Breast epithelium (tissue), 4 donors: ENCODE measurements at regions not wholly inside any gene's neighbourhood (a gene's known extent, or its start where the extent isn't known, plus 50 kb on each side); places are given as distances from the start of the nearest gene placed in this dataset.

Source experiments
- DNase-seq, 2 donors: peaks; one replicate each; pipeline ENCODE4 v3.0.0-alpha.2; 2019; ENCODE audit warnings: low spot score in 2 of 2
- H3K27ac ChIP-seq, 2 donors: fragments of 200-600 bp; sonication (generic) in 1 of 2; one replicate each; pipeline ENCODE4 v1.5.1; 2016 to 2019; ENCODE audit warnings: mild to moderate bottlenecking in 1 of 2
- H3K27me3 ChIP-seq, 2 donors: fragments of 200-600 bp; sonication (generic) in 1 of 2; one replicate each; pipeline versions ENCODE4 v1.5.1 to v1.6.0; 2017 to 2019; ENCODE audit warnings: control low read depth in 1 of 2, mild to moderate bottlenecking in 1 of 2
- H3K36me3 ChIP-seq: fragments of 200-600 bp; one replicate; pipeline ENCODE4 v1.5.1; 2019
- H3K4me1 ChIP-seq, 2 donors: fragments of 200-600 bp; sonication (generic); one replicate each; pipeline ENCODE4 v1.5.1; 2016 to 2019; ENCODE audit warnings: control low read depth in 1 of 2
- H3K4me3 ChIP-seq, 3 donors: fragments of 200-600 bp; sonication (generic); 1 replicate in 2 of 3; 2 replicates in 1 of 3; pipeline ENCODE4 v1.5.1; 2016 to 2019; ENCODE audit warnings: mild to moderate bottlenecking in 3 of 3, moderate library complexity in 2 of 3
- H3K9me3 ChIP-seq, 2 donors: fragments of 200-600 bp; sonication (generic) in 1 of 2; one replicate each; pipeline ENCODE4 v1.5.1; 2016 to 2019; ENCODE audit warnings: control low read depth in 1 of 2
- POLR2A ChIP-seq: fragments of 450-650 bp; IDR thresholded peaks from one replicate; pipeline ENCODE4 v1.6.1; 2016; ENCODE audit warnings: antibody characterized with exemption, mild to moderate bottlenecking, moderate library complexity
- POLR2AphosphoS5 ChIP-seq, 3 donors: sonication (generic); formaldehyde crosslinking; IDR thresholded peaks; one replicate each; pipeline ENCODE4 v1.6.1; 2017; ENCODE audit warnings: antibody characterized with exemption in 3 of 3
- intact Hi-C: fragments of 100-400 bp; cut with DNase I; formaldehyde crosslinking; loops from one replicate; pipeline ENCODE4 v1.15.1; 2023; ENCODE audit warnings: low total_unique reads
- TF ChIP-seq, protein P1 (sequence below), 3 donors: fragments of 450-650 bp; IDR thresholded peaks; one replicate each; pipeline ENCODE4 v1.5.1; 2016 to 2017; ENCODE audit warnings: antibody characterized with exemption in 3 of 3, mild to moderate bottlenecking in 3 of 3, moderate library complexity in 3 of 3

DNA sequence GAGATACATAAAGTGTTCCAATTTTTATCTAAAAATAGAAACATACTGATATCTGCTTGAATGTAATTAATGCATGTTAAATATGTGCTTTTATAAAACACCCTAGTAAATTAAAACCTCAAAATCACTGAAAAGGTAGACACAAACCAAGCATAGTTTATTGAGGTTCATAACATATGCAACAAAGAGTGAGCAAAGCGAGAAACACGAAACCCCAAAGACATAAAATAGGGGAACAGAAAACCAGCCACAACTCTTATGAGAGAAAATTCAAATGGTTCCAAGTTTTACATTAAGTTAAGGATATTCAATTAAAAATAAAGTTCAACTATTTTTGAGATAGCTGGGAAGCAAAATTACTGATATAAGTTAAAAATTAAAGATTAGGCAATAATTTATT is 336.4 kb upstream of the AGA start:
- Histone ChIP-seq H3K4me1 (no peaks in the 10 kb centered on the region), H3K9me3 (no peaks in the 10 kb centered on the region), H3K27ac (no peak overlapping the region), H3K27me3 (no peaks in the 10 kb centered on the region), H3K4me3 (no peak overlapping the region), H3K36me3 (no peaks in the 10 kb centered on the region)
- TF ChIP-seq, protein P1, sequence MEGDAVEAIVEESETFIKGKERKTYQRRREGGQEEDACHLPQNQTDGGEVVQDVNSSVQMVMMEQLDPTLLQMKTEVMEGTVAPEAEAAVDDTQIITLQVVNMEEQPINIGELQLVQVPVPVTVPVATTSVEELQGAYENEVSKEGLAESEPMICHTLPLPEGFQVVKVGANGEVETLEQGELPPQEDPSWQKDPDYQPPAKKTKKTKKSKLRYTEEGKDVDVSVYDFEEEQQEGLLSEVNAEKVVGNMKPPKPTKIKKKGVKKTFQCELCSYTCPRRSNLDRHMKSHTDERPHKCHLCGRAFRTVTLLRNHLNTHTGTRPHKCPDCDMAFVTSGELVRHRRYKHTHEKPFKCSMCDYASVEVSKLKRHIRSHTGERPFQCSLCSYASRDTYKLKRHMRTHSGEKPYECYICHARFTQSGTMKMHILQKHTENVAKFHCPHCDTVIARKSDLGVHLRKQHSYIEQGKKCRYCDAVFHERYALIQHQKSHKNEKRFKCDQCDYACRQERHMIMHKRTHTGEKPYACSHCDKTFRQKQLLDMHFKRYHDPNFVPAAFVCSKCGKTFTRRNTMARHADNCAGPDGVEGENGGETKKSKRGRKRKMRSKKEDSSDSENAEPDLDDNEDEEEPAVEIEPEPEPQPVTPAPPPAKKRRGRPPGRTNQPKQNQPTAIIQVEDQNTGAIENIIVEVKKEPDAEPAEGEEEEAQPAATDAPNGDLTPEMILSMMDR (IDR thresholded peaks at IDR 0.05) = no peak
- TF ChIP-seq POLR2A (no peak), POLR2AphosphoS5 (IDR thresholded peaks at IDR 0.05) (no peak)
- intact Hi-C loops = no loop called here
- DNase-seq = no peak

DNA sequence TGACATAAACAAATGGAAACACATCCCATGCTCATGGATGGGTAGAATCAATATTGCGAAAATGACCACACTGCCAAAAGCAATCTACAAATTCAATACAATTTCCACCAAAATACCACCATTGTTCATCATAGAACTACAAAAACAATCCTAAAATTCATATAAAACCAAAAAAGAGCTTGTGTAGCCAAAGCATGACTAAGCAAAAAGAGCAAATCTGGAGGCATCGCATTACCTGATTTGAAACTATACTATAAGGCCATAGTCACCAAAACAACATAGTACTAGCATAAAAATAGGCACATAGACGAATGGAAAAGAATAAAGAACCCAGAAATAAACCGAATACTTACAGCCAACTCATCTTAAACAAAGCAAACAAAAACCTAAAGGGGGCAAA is 342.8 kb upstream of the AGA start:
- no peaks in the 10 kb centered on the region for H3K9me3 ChIP-seq
- DNase-seq = no peak
- intact Hi-C loops = no loop called here

DNA sequence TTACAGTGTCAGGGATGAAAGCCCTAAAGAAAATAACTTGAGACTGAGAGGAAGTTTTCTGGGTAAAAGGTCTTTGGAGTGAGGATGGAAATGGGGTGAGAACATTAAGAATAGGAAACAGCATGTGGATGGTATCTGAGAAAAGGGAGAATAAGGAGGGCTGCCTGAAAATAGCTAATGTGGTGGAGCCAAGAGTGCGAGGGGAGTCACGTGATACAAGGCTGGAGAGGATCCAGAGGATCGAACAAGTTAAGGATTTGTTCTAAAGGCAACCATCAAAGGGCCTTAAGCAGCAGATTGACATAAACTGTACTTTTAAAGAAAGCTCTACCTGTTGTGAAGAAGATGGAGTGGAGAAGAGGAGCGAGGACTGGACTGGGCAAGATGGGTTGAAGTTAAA is 347.4 kb upstream of the AGA start:
- Histone ChIP-seq H3K36me3 (no peaks in the 10 kb centered on the region), H3K9me3 (no peaks in the 10 kb centered on the region), H3K27ac (no peak overlapping the region), H3K4me3 (no peak overlapping the region), H3K4me1 (no peaks in the 10 kb centered on the region), H3K27me3 (no peaks in the 10 kb centered on the region)
- no peak for DNase-seq
- intact Hi-C loops = no loop called here
- TF ChIP-seq, protein P1 (IDR thresholded peaks at IDR 0.05) = no peak
- TF ChIP-seq POLR2A (no peak), POLR2AphosphoS5 (IDR thresholded peaks at IDR 0.05) (no peak)

More for the DNA sequence above, 342.8 kb upstream of the AGA start:
- Histone ChIP-seq H3K4me1 (no peaks in the 10 kb centered on the region), H3K4me3 (no peak overlapping the region), H3K27me3 (no peaks in the 10 kb centered on the region), H3K27ac (no peak overlapping the region), H3K36me3 (no peaks in the 10 kb centered on the region)
- TF ChIP-seq, protein P1 (IDR thresholded peaks at IDR 0.05) = no peak
- TF ChIP-seq POLR2A (no peak), POLR2AphosphoS5 (IDR thresholded peaks at IDR 0.05) (no peak)

DNA sequence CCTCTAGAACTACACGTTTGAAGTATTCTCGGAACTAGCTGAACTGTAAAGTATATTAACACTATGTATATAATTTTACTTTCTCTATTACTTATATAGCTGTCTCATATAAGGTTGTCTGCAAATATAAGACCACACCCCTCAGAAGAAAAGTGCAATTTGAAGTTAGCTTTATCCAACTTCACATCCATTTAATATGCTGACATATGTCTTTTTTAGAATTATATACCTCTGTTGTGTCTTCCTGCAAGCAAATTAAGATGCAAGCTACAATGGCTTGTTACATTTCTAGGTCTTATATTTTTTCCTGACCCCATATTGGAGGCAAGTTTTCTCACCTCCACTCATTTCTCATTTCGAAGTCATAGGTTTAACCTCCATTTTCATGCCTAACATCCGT is 349.0 kb upstream of the AGA start:
- TF ChIP-seq, protein P1 (IDR thresholded peaks at IDR 0.05) = no peak
- TF ChIP-seq POLR2AphosphoS5 (IDR thresholded peaks at IDR 0.05) (no peak), POLR2A (no peak)
- H3K9me3 ChIP-seq = no peaks in the 10 kb centered on the region
- no peaks in the 10 kb centered on the region for H3K4me1 ChIP-seq
- no peak overlapping the region for H3K27ac ChIP-seq
- DNase-seq = no peak
- H3K27me3 ChIP-seq = no peaks in the 10 kb centered on the region
- no peak overlapping the region for H3K4me3 ChIP-seq
- no peaks in the 10 kb centered on the region for H3K36me3 ChIP-seq
- intact Hi-C loops = no loop called here

DNA sequence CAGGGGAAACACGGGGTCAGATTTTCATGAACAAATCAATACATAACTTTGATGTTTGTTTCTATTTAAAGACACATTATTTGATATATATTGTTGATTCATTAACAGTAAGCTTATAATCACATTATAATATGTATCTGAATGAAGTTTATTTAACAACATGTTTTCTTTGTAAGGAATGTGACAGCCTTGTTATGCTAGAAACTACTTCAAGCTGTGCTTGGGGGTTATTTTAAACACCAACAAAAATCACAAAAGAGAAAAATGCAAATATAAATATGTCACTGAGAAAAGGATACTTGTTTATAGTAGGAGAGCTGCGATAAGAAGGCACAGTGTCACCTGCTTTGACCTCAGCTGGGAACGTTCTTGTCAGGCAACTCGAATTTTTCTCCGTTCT is 354.6 kb upstream of the AGA start:
- Histone ChIP-seq H3K4me3 (no peak overlapping the region), H3K36me3 (no peaks in the 10 kb centered on the region), H3K9me3 (no peaks in the 10 kb centered on the region), H3K27ac (no peak overlapping the region), H3K27me3 (no peaks in the 10 kb centered on the region), H3K4me1 (no peaks in the 10 kb centered on the region)
- intact Hi-C loops = no loop called here
- TF ChIP-seq POLR2A (no peak), POLR2AphosphoS5 (IDR thresholded peaks at IDR 0.05) (no peak)
- TF ChIP-seq, protein P1 (IDR thresholded peaks at IDR 0.05) = no peak
- DNase-seq = no peak
